IMR-90 (cell line): ENCODE measurements at regions not wholly inside any gene's neighbourhood (a gene's known extent, or its start where the extent isn't known, plus 50 kb on each side); places are given as distances from the start of the nearest gene placed in this dataset.
A peak's percentile ranks its signal among the peaks of the same experiment; 100 is the strongest.

Experiments
- CTCF ChIP-seq: conservative IDR thresholded peaks from 2 replicates; pipeline ENCODE4 v1.5.1; 2012; ENCODE audit warnings: mild to moderate bottlenecking, low read depth, low read length, improper control_type of control experiment
- MAZ ChIP-seq: IDR thresholded peaks from 2 replicates; pipeline ENCODE4 v1.6.1; 2012; ENCODE audit warnings: low read depth, mild to moderate bottlenecking, low read length, improper control_type of control experiment, moderate library complexity, borderline replicate concordance
- POLR2A ChIP-seq: IDR thresholded peaks from 2 replicates; pipeline ENCODE4 v1.6.1; 2012; ENCODE audit warnings: mild to moderate bottlenecking, low read depth, low read length
- RAD21 ChIP-seq: IDR thresholded peaks from 2 replicates; pipeline ENCODE4 v1.6.1; 2012; ENCODE audit warnings: low read length, improper control_type of control experiment
- SMC3 ChIP-seq: fragments of 150-350 bp; IDR thresholded peaks from 2 replicates; pipeline ENCODE4 v1.6.1; 2016; ENCODE audit warnings: low read depth, mild to moderate bottlenecking, antibody characterized with exemption, low read length, moderate library complexity

- TF ChIP-seq CTCF: peak; percentile 21; the same call in 1 of the 2 replicates
- TF ChIP-seq RAD21: no peak
- TF ChIP-seq POLR2A: no peak; the same call in 1 of the 2 replicates
- no peak for TF ChIP-seq SMC3
- TF ChIP-seq MAZ: no peak
Observed at GRCh38 chr9:94166976-94167346, 82.7 kb downstream of the PTPDC1 start.
